Uterus (tissue), 3 donors: ENCODE measurements at regions not wholly inside any gene's neighbourhood (a gene's known extent, or its start where the extent isn't known, plus 50 kb on each side); places are given as distances from the start of the nearest gene placed in this dataset.

ENCODE experiments used
- DNase-seq, 2 donors: peaks; one replicate each; pipeline ENCODE4 v3.0.0-alpha.2; 2019 to 2020
- H3K27ac ChIP-seq, 2 donors: fragments of 200-600 bp; sonication (generic); 1 replicate in 1 of 2; 2 replicates in 1 of 2; pipeline ENCODE4 v1.5.1; 2016 to 2018
- H3K27me3 ChIP-seq, 2 donors: fragments of 200-600 bp; sonication (generic); one replicate each; pipeline ENCODE4 v1.5.1; 2018 to 2019; ENCODE audit warnings: control low read depth in 1 of 2
- H3K36me3 ChIP-seq, 2 donors: fragments of 200-600 bp; sonication (generic); one replicate each; pipeline ENCODE4 v1.5.1; 2019; ENCODE audit warnings: control low read depth in 1 of 2
- H3K4me1 ChIP-seq, 2 donors: fragments of 200-600 bp; sonication (generic); one replicate each; pipeline ENCODE4 v1.5.1; 2018 to 2019; ENCODE audit warnings: control low read depth in 1 of 2
- H3K4me3 ChIP-seq, 2 donors: fragments of 200-600 bp; sonication (generic); 1 replicate in 1 of 2; 2 replicates in 1 of 2; pipeline ENCODE4 v1.5.1; 2018 to 2019; ENCODE audit warnings: mild to moderate bottlenecking in 1 of 2
- H3K9me3 ChIP-seq, 2 donors: fragments of 200-600 bp; sonication (generic); one replicate each; pipeline ENCODE4 v1.5.1; 2019; ENCODE audit warnings: control low read depth in 1 of 2
- POLR2A ChIP-seq, 2 donors: fragments of 450-650 bp; IDR thresholded peaks; one replicate each; pipeline ENCODE4 v1.6.1; 2016; ENCODE audit warnings: antibody characterized with exemption in 2 of 2, mild to moderate bottlenecking in 1 of 2, moderate library complexity in 1 of 2
- intact Hi-C: fragments of 100-400 bp; cut with DNase I; formaldehyde crosslinking; loops from one replicate; pipeline ENCODE4 v1.15.1; 2023; ENCODE audit warnings: low total_unique reads
- TF ChIP-seq, protein P1 (sequence below), 4 experiments: fragments of 200-600 bp in 2 of 4; fragments of 450-650 bp in 2 of 4; sonication (generic) in 2 of 4; IDR thresholded peaks; one replicate each; pipeline ENCODE4 v1.5.1; 2016 to 2019; ENCODE audit warnings: antibody characterized with exemption in 4 of 4, mild to moderate bottlenecking in 2 of 4, moderate library complexity in 1 of 4
- donor health status: DM: yes; HTN: yes; CAD: no.

DNA sequence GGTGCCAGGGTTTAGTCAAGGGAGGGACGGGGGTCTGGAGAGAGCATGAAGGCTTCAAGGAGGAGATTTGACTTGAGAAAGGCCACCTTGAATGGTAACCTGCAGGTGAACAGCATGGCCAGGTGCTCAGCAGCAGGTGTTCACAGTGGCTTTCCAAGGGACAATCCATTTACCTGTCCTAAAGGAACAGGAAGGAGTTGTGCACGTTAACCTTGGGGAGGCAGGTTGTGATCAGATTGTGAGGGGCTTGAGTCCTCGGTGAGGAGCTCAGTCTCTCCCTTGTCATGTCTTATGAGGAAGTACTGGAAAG lies 120.1 kb upstream of the ERCC6L2 start:
- no peaks in the 10 kb centered on the region for H3K4me1 ChIP-seq
- no peak for DNase-seq
- no peak for TF ChIP-seq POLR2A (IDR thresholded peaks at IDR 0.05)
- TF ChIP-seq, protein P1, sequence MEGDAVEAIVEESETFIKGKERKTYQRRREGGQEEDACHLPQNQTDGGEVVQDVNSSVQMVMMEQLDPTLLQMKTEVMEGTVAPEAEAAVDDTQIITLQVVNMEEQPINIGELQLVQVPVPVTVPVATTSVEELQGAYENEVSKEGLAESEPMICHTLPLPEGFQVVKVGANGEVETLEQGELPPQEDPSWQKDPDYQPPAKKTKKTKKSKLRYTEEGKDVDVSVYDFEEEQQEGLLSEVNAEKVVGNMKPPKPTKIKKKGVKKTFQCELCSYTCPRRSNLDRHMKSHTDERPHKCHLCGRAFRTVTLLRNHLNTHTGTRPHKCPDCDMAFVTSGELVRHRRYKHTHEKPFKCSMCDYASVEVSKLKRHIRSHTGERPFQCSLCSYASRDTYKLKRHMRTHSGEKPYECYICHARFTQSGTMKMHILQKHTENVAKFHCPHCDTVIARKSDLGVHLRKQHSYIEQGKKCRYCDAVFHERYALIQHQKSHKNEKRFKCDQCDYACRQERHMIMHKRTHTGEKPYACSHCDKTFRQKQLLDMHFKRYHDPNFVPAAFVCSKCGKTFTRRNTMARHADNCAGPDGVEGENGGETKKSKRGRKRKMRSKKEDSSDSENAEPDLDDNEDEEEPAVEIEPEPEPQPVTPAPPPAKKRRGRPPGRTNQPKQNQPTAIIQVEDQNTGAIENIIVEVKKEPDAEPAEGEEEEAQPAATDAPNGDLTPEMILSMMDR (IDR thresholded peaks at IDR 0.05): no peak
- H3K27ac ChIP-seq: peak overlapping the region in 1 of 2 donors; percentile 15
- intact Hi-C loops: no loop called here
- no peaks in the 10 kb centered on the region for H3K9me3 ChIP-seq
- peaks cover 0 to 7% of the 10 kb centered on the region in 2 donors for H3K27me3 ChIP-seq
- no peaks in the 10 kb centered on the region for H3K36me3 ChIP-seq
- H3K4me3 ChIP-seq: no peak overlapping the region

GRCh38 chr9:95754533-95755420 lies 120.7 kb upstream of the ERCC6L2 start:
- no peaks in the 10 kb centered on the region for H3K36me3 ChIP-seq
- H3K4me3 ChIP-seq: no peak overlapping the region
- no peaks in the 10 kb centered on the region for H3K4me1 ChIP-seq
- TF ChIP-seq POLR2A (IDR thresholded peaks at IDR 0.05): no peak
- TF ChIP-seq, protein P1 (IDR thresholded peaks at IDR 0.05): no peak
- intact Hi-C loops: no loop called here
- H3K9me3 ChIP-seq: no peaks in the 10 kb centered on the region
- peak overlapping the region in 1 of 2 donors; percentile 15 for H3K27ac ChIP-seq
- H3K27me3 ChIP-seq: peaks cover 0 to 7% of the 10 kb centered on the region in 2 donors
- DNase-seq: no peak

- H3K4me1 ChIP-seq: no peaks in the 10 kb centered on the region
- H3K36me3 ChIP-seq: no peaks in the 10 kb centered on the region
- H3K9me3 ChIP-seq: no peaks in the 10 kb centered on the region
- TF ChIP-seq POLR2A (IDR thresholded peaks at IDR 0.05): no peak
- TF ChIP-seq, protein P1 (IDR thresholded peaks at IDR 0.05): no peak
- peak; percentile 23 to 28 for DNase-seq
- no peak overlapping the region for H3K4me3 ChIP-seq
- H3K27ac ChIP-seq: no peak overlapping the region
- intact Hi-C loops: no loop called here
- H3K27me3 ChIP-seq: peaks cover 0 to 7% of the 10 kb centered on the region in 2 donors
These were observed 121.6 kb upstream of the ERCC6L2 start for GRCh38 chr9:95753762-95754465.

GRCh38 chr9:95752129-95752731 lies 123.3 kb upstream of the ERCC6L2 start:
- H3K4me3 ChIP-seq: no peak overlapping the region
- H3K36me3 ChIP-seq: no peaks in the 10 kb centered on the region
- intact Hi-C loops: no loop called here
- peak overlapping the region in 1 of 2 donors; percentile 36 for H3K27ac ChIP-seq
- TF ChIP-seq, protein P1 (IDR thresholded peaks at IDR 0.05): no peak
- TF ChIP-seq POLR2A (IDR thresholded peaks at IDR 0.05): no peak
- peaks cover 0 to 7% of the 10 kb centered on the region in 2 donors for H3K27me3 ChIP-seq
- H3K9me3 ChIP-seq: no peaks in the 10 kb centered on the region
- DNase-seq: no peak
- H3K4me1 ChIP-seq: no peaks in the 10 kb centered on the region

- H3K36me3 ChIP-seq: no peaks in the 10 kb centered on the region
- DNase-seq: no peak
- H3K4me3 ChIP-seq: no peak overlapping the region
- peaks cover 0 to 7% of the 10 kb centered on the region in 2 donors for H3K27me3 ChIP-seq
- H3K27ac ChIP-seq: no peak overlapping the region
- TF ChIP-seq, protein P1 (IDR thresholded peaks at IDR 0.05): no peak
- no peak for TF ChIP-seq POLR2A (IDR thresholded peaks at IDR 0.05)
- H3K9me3 ChIP-seq: no peaks in the 10 kb centered on the region
- intact Hi-C loops: no loop called here
- H3K4me1 ChIP-seq: no peaks in the 10 kb centered on the region
These were observed 124.0 kb upstream of the ERCC6L2 start for GRCh38 chr9:95751520-95751790.
